ENCODE measurements at regions not wholly inside any gene's neighbourhood (a gene's known extent, or its start where the extent isn't known, plus 50 kb on each side); places are given as distances from the start of the nearest gene placed in this dataset.

DNA sequence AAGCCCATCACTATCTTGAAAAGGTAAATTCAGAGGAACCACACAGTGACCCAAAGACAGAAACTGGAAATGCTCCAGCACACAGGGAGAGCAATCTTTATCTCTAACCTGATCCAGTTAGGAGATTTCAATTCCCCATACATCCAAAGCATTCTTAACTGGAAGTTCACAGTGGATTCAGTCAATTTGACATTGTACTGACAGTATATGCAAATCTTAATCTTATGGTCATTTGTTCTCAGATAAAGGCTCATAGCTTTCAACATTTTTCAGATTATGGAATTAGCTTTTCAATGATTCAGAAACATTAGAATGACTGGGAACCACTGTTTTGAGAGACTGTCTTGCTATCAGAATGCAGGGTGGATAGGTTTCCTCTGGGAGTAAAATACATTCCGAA, 1455.6 kb downstream of the OLFM4 start:
- TF ChIP-seq, protein P1, sequence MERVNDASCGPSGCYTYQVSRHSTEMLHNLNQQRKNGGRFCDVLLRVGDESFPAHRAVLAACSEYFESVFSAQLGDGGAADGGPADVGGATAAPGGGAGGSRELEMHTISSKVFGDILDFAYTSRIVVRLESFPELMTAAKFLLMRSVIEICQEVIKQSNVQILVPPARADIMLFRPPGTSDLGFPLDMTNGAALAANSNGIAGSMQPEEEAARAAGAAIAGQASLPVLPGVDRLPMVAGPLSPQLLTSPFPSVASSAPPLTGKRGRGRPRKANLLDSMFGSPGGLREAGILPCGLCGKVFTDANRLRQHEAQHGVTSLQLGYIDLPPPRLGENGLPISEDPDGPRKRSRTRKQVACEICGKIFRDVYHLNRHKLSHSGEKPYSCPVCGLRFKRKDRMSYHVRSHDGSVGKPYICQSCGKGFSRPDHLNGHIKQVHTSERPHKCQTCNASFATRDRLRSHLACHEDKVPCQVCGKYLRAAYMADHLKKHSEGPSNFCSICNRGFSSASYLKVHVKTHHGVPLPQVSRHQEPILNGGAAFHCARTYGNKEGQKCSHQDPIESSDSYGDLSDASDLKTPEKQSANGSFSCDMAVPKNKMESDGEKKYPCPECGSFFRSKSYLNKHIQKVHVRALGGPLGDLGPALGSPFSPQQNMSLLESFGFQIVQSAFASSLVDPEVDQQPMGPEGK (CRISPR knock-in tag; IDR thresholded peaks at IDR 0.05; ENCODE audit: borderline replicate concordance) = no peak
- TF ChIP-seq, protein P2, sequence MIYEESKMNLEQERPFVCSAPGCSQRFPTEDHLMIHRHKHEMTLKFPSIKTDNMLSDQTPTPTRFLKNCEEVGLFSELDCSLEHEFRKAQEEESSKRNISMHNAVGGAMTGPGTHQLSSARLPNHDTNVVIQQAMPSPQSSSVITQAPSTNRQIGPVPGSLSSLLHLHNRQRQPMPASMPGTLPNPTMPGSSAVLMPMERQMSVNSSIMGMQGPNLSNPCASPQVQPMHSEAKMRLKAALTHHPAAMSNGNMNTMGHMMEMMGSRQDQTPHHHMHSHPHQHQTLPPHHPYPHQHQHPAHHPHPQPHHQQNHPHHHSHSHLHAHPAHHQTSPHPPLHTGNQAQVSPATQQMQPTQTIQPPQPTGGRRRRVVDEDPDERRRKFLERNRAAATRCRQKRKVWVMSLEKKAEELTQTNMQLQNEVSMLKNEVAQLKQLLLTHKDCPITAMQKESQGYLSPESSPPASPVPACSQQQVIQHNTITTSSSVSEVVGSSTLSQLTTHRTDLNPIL (CRISPR knock-in tag; IDR thresholded peaks at IDR 0.05; ENCODE audit: low read depth) = no peak
- TF ChIP-seq ZNF565 (CRISPR knock-in tag; conservative IDR thresholded peaks at IDR 0.05; ENCODE audit: low read depth) (no peak), BACH2 (CRISPR knock-in tag; IDR thresholded peaks at IDR 0.05; ENCODE audit: borderline replicate concordance) (no peak), ZFP3 (CRISPR knock-in tag; IDR thresholded peaks at IDR 0.05) (no peak), CSDC2 (CRISPR knock-in tag; IDR thresholded peaks at IDR 0.05) (no peak), TOX (CRISPR knock-in tag; IDR thresholded peaks at IDR 0.05; ENCODE audit: borderline replicate concordance) (no peak), GLIS3 (CRISPR knock-in tag; IDR thresholded peaks at IDR 0.05) (no peak), RARB (CRISPR knock-in tag; IDR thresholded peaks at IDR 0.05) (no peak)
- TF ChIP-seq, protein P3, sequence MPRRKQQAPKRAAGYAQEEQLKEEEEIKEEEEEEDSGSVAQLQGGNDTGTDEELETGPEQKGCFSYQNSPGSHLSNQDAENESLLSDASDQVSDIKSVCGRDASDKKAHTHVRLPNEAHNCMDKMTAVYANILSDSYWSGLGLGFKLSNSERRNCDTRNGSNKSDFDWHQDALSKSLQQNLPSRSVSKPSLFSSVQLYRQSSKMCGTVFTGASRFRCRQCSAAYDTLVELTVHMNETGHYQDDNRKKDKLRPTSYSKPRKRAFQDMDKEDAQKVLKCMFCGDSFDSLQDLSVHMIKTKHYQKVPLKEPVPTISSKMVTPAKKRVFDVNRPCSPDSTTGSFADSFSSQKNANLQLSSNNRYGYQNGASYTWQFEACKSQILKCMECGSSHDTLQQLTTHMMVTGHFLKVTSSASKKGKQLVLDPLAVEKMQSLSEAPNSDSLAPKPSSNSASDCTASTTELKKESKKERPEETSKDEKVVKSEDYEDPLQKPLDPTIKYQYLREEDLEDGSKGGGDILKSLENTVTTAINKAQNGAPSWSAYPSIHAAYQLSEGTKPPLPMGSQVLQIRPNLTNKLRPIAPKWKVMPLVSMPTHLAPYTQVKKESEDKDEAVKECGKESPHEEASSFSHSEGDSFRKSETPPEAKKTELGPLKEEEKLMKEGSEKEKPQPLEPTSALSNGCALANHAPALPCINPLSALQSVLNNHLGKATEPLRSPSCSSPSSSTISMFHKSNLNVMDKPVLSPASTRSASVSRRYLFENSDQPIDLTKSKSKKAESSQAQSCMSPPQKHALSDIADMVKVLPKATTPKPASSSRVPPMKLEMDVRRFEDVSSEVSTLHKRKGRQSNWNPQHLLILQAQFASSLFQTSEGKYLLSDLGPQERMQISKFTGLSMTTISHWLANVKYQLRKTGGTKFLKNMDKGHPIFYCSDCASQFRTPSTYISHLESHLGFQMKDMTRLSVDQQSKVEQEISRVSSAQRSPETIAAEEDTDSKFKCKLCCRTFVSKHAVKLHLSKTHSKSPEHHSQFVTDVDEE (CRISPR knock-in tag; IDR thresholded peaks at IDR 0.05) = no peak
